ENCODE measurements at regions not wholly inside any gene's neighbourhood (a gene's known extent, or its start where the extent isn't known, plus 50 kb on each side); places are given as distances from the start of the nearest gene placed in this dataset.

DNA sequence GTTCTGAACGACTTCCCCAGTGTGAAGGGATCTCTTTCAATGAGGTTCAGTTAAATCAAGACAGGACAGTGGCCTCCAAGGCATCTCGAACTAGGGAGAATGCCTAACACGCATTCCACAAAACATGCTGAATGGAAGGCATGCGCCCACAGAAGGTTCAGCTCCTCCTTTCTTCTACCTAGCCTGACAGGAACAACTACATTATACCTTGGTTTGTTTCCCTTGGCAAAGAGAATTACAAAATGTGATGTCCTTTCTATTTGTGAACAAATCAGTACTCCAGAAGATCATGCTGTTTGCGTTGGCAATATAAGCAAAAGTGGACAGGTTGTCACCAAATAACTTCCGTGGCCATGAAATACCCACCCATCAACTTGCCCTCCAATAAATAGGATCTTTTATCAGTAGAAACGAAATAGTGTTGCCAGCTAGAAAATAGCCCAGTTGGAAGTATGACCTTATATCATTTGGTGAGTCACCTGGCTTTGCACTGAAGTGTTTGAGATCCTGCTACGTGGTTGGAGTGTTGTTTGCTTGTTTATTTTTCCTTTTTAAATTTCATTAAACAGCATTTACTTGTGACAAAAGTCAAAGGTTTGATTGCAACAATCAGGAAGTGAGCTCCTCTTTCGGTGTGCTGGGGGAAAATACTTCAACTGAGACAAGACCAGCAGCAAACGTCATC, 117.0 kb upstream of the FAM204A start:
- TF ChIP-seq POLR2A (IDR thresholded peaks at IDR 0.05; ENCODE audit: low read depth, low read length) (no peak), TAF1 (IDR thresholded peaks at IDR 0.05; ENCODE audit: borderline replicate concordance, low read depth, low read length) (no peak)
